ENCODE measurements at regions not wholly inside any gene's neighbourhood (a gene's known extent, or its start where the extent isn't known, plus 50 kb on each side); places are given as distances from the start of the nearest gene placed in this dataset.
"Not testable (repeated sequence)": the region's sequence is repeated elsewhere in the genome, so short reads cannot be mapped to it uniquely, and the experiment has no call there.

DNA sequence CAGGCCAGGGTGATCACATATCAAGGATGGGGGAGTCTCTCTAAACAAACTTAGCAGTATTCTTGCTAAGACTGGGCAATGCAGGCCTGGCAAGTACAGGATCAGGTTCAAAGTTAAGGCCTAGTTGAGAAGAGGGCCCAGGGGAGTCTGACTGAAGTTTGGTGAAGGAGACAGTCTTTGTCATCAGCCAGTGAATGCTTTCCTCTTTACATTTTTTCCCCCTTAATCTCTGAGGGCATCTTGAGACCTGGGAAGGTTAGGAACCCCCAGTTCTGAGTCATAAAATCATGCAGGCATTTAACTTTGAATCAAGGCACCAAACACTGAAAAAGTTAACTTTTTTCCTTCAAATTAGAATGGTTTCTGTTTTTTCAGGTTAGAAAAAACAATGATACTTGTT is 311.5 kb downstream of the REEP3 start:
- in situ Hi-C loops (cut with HindIII; ENCODE audit: low sequenced_read_pairs) = no loop called here

DNA sequence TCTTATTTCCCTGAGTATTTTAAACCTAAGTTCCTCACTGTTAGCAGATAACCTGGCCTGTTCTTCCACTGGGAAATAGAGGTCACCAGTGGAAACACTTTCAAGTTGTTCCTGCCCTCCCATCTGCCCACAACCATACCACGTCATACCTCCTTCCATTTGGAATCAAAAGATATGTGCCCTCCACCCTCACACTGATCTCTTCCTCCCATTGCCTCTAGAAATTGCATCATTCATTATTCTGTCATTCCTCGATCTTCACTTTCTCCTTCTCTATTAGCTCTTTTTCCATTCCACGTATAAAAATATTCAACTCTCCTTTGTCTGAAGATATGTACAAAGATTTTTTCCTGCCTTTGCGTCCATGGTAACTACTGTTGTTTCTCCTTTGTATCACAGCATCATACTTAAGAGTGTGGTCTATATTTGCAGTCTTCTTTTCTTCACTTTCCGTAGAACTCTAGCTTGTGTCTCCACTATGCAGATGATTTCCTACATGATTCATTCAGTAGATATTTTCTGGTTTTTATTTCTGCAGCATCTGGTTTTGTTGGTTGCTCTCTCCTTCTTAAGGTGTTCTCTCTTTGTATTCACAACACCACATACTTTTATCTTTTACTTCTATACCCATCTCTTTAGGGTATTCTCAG is 312.3 kb downstream of the REEP3 start:
- in situ Hi-C loops (cut with HindIII; ENCODE audit: low sequenced_read_pairs) = no loop called here

DNA sequence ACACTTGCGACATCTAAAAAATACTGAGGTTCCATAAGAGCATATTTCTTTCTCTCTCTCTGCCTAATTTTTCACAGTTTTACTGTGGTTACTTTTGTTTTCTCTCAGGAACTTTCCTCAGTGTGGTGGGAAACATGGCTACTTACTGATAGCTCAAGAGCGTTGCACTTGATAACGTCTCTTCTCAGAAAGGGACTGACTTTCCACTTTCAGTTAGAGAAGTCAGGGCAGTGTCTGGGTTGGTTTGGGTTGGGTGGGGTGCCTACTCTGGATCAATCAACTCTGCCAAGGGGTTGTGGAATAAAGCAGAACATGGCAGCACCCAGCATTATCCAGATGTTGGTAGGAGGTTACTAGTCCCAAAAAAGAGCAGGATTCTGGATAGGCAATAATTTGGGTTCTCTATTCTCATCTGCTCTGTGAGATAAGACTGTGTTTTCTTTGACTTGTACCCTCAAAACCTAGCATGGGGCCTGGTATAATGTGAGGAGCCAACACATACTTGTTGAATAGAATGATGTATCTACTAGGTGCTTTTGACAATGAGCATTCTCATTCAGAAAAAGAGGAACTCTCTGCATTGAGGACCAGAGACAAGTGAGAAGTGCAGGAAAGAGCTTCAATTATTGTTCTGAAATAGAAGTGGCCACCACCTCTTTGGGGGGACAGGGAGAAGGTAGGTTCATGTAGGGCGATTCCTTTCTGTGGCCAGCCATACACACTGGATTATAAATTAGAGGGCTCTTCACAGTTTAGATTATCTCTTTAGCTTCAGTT is 315.7 kb downstream of the REEP3 start:
- in situ Hi-C loops (cut with HindIII; ENCODE audit: low sequenced_read_pairs) = no loop called here

DNA sequence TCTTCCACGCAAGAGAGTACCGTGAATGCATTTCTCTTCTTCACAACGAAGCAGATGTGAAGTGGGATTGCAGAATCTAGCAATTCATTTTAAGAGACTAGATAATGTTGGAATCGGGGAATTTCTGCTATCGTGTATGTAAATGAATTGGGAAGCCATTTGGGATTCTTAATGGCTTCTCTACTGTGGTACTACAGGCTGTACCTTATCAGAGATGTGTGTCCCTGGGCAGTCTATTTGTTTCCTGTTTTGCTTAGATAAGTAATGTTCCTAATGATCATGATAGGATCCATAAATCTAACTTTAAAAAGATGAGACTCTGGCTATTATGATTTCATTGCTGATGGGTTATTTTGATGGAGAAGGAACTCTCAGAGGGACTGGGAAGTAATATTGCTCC is 320.6 kb downstream of the REEP3 start:
- in situ Hi-C loops (cut with HindIII; ENCODE audit: low sequenced_read_pairs) = no loop called here

DNA sequence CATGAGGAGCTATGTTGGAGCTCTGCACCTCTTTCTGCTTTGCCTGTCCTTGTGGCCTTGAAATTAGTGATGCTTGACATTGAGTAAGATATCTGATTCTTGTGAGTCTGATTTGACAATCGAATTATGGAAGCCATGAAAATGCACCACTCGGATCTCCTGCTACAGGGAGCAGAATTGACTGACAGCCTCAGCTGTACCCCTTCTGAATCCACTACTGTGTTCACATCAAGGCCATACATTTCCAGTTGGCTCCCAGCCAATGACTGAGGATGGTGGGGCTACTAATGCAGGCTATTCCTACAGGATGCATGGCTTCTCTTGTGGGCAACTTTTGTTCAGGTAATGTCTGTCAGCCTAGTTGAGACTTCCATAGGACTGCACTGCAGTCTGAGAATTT is 321.9 kb downstream of the REEP3 start:
- in situ Hi-C loops (cut with HindIII; ENCODE audit: low sequenced_read_pairs) = no loop called here

DNA sequence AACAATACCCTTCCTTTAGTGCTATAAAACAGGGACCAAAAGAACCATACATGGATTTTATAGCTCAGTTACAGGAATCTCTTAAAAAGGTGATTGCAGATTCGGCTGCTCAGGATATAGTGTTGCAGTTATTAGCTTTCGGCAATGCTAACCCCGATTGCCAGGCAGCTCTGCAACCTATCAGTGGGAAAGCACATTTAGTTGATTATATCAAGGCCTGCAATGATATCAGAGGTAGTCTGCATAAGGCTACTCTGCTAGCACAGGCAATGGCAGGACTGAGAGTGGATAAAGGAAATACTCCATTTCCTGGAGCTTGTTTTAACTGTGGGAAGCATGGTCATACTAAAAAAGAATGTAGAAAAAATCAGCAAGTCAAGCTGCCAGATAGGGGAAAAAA is 327.7 kb downstream of the REEP3 start:
- in situ Hi-C loops (cut with HindIII; ENCODE audit: low sequenced_read_pairs) = not testable (repeated sequence)

DNA sequence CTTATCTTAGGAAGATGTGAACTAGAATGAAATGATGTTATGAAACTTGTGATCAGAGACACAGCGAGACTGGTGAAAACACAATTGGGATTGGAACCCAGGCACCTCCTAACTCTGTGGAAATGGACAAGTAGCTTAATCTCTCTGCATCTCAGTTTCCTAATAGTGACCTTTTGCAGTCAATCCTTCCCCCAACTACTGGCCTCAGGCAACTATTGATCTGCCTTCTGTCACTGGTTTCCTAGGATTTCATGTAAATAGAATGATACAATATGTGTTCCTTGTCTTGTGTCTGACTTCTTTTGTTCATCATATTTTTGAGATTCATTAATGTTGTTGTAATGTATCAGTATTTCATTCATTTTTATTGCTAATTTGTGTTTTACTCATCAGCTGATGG is 341.7 kb downstream of the REEP3 start:
- in situ Hi-C loops (cut with HindIII; ENCODE audit: low sequenced_read_pairs) = no loop called here

DNA sequence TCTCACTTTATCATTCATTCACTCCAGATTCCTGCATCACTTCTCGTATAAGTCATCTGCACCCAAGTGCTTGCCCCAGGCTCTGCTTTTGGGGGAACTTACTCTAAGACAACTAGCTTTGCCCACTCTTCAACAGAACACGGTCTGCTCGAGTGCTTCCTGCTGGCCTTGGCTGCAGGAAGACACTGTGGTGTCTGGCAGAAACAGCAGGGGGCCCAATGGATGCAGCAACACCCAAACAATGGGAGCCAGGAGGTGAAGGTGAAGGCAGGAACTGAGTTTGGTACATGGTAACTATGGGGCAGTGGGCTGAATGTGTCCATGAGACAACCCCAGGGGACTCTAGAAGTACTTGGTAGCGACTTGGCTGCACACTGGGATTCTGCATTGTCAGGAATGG is 344.0 kb downstream of the REEP3 start:
- in situ Hi-C loops (cut with HindIII; ENCODE audit: low sequenced_read_pairs) = no loop called here

DNA sequence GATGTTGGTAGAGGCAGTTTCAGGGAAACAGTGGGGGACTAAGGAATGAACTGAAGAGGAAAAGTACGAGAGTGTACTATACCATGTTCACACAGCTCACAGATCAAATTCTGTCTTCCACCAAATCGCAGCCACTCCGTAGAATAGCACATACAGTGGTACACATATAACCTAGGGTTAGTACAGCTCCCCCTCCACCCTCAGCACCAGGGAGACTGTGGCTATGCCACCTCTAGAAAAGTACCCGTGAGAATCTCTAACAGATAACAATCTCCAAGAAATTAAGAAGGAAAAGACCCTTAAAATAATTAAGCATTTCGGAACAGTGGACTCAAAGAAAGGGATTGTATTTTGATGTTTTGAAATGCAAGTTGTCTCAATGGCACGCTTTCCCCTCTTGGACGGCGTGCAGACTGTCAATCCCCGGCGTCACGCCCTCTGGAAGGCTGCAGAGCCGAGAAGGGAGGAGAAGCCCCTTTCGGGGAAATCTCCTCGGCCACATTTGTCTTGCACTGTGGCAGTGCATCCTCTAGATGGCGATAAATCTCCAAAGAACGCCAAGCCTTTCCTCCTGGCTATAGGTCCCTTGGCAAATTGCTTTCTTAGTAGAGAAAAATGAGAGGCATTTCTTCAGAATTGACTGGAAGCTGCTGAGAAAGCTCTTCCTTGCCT is 345.0 kb downstream of the REEP3 start:
- in situ Hi-C loops (cut with HindIII; ENCODE audit: low sequenced_read_pairs) = no loop called here

DNA sequence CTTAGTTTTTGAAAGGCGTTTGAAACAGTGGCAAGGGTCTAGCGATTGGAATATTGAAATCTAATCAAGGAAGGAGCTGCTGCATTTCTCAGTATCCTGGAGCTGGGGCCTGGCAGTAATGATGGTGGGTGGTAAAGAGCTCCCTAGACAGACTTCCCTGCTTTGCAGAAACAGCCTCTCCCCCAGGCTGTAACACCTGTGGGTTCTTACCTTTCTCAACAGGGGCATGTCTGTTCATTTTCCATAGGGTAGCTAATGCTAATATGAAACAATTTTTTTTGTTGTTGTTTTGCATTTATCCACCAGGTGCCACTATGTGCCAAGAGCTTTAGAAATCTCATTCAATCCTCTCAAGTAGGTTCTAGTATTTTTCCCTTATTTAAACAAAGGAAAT is 345.5 kb downstream of the REEP3 start:
- in situ Hi-C loops (cut with HindIII; ENCODE audit: low sequenced_read_pairs) = no loop called here

DNA sequence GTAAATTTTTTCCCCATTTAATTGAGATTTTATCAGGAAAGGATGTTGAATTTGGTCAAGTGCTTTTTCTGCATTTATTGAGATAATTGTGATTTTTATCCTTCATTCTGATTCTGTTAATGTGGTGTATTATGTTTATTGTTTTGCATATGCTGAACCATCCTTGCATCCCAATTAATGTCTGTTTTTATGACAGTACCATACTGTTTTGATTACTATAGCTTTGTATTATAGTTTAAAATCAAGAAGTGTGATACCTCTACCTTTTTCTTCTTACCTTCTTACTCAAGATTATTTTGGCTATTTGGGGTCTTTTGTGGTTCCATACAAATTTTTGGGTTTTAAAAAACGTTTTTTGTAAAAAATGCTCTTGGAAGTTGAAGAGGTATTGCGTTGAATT is 357.2 kb downstream of the REEP3 start:
- in situ Hi-C loops (cut with HindIII; ENCODE audit: low sequenced_read_pairs) = no loop called here

DNA sequence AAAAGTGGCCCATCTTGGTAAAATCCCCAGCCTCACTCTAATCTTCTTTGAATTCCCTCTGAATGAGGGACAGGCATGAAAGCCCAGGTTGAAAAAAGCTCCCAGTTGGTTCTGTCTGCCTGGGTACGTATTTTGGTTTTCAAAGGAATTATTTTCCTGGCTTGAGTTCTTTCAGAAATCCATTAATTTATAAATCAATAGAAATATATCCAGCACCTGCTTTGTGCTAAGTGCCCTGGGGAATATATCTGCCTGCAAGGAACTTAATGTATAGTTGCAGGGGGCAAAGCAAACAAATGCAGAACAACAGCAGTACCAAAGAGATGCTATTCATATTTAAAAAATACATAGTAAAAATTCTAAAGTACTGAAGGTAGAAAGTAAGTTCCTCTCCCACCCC is 362.7 kb downstream of the REEP3 start:
- in situ Hi-C loops (cut with HindIII; ENCODE audit: low sequenced_read_pairs) = no loop called here

DNA sequence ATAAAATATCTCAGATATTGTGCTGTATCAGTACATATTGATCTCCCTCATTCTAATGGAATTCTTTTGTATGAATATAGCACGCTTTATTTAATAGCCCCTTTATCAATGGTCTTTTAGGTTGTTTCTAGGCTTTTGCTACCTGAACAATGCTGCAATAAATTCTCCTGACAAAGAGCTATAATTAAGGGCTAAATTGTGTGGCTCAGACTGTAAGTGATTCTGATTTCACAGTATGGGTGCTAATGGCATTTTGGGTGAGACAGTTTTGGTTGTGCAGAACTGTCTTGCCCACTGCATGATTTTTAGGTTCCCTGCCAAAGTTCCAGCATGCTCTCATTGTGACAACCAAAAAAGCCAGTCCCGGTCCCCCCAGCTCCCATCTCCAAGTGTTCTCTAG is 363.2 kb downstream of the REEP3 start:
- in situ Hi-C loops (cut with HindIII; ENCODE audit: low sequenced_read_pairs) = no loop called here

DNA sequence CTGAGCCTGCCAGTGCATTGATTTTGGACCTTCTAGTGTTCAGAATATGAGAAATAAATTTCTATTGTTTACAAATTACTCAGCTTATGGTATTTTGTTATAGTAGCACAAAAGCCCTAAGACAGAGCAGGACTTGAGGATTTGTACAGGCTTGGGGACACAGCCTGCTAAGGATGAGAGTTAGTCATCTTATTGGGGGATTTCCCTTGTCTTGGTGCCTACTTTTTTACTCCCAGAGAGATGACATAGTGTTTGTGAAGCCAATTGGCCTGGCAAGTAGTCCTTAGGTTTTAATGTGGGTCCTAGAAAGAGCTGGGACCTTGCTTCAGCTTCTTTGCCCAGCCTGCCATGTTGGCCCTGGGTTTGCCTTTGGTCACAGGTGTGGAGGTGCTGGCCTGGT is 364.0 kb downstream of the REEP3 start:
- in situ Hi-C loops (cut with HindIII; ENCODE audit: low sequenced_read_pairs) = no loop called here

DNA sequence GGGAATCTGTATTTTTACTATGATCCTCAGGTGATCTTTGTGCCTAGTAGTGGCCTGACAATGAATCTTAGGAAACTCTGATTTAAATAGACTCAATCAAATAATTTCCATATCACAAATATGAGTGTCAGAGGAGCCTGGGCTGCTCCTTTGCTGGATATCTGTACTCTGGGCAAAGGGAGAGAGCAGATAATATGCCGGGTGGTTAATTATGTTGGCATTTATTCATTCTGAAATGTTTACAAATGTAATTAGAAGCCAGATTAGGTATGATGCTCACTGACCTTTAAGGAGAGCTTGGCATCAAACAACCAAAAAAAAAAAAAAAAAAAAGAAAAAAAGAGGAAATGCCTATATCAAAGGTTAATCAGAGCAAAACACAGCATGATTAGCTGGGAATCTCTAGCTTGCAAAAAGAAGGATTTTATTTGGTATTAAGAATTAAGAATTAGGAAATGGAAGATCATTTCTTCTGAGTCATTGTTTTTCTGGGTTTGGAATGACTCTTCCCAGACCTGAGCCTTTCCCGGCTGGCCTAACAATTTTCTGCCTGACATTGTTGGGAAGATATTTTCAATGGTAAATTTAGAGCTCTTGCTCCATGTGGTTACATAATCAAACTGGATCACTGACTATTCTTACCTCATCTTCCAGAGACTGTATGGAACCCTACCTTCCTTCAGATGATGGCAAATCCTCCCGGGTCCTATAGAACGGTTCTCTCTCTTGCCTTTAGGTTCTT is 365.3 kb downstream of the REEP3 start:
- in situ Hi-C loops (cut with HindIII; ENCODE audit: low sequenced_read_pairs) = no loop called here

DNA sequence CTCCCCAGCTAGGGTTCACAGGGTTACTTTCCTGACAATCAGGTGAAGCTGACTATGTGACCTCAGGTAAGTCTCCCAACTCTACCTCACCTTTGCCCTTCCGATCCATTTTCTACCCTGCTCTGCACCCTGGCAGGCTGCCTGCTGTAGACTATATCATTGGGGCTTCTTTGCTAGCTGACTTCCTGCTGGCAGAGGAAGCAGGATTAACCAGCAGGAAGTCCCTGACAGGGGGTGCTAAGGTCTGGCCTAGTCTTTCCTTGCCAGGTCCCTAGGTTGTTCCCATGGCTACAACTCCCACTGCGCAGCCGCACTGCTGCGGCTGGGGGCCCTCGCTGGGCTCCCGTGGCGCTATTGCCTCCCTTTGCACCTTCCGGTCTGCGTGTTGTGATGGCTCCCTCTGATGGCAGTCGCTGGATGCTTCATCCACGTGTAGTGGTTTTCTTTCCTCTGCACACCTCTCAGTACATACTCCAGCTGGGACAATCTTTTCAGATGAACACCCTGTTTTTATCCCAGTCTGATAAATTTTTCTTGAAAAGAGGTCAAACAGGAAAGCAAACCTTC is 365.9 kb downstream of the REEP3 start:
- in situ Hi-C loops (cut with HindIII; ENCODE audit: low sequenced_read_pairs) = no loop called here

DNA sequence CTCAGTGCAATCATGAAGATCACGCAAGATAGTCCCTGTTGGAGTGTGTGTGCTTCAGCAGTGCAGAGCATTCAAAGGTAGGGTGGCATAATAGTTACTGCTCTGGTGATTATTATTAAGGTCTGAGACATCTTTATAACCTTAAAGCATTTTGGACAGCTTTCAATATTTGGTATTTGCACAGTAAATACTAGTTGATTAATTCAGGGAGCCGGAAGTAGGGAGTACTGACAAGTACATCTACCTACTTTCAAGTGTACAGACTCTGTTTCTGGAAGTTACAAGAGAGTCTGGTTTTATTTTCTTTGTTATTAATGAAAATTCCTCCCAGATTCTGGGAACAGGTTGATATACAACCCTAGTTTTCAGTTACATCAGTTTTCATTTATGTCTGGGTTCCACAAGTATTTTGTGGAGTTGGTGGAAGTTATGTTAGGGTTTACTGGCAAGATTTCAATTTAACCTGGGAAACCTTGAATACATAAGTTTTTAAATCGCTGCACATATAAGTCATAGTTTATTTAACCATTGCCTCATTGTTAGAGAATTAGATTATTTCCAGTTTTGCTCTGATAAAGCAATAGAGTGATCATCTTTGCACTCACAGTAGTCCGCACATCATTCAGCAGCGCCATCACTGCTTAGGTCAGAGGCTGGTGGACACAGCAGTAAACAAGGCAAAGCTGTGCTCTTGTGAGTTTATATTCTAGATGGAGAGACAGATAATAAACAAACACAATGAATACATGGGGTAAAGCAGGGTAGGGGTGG is 366.6 kb downstream of the REEP3 start:
- in situ Hi-C loops (cut with HindIII; ENCODE audit: low sequenced_read_pairs) = no loop called here

DNA sequence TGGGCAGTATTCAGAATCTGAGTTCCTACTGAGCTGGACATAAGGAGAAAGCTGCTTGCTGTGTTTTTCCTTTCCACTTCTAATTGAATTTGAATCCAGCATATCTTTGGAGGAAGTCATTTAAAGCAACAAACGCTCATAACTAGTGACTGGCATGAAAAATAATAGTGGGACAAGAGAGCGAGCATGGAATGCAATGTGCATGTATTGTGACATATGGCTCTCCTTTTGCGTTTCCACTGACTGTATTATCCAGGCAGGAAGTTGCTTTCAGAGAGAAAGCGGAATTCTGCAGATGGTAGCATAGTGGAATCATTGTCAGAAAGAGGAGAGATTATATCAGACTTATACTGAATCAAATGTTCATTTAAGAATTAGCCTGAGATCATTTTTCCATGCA is 368.6 kb downstream of the REEP3 start:
- in situ Hi-C loops (cut with HindIII; ENCODE audit: low sequenced_read_pairs) = no loop called here

DNA sequence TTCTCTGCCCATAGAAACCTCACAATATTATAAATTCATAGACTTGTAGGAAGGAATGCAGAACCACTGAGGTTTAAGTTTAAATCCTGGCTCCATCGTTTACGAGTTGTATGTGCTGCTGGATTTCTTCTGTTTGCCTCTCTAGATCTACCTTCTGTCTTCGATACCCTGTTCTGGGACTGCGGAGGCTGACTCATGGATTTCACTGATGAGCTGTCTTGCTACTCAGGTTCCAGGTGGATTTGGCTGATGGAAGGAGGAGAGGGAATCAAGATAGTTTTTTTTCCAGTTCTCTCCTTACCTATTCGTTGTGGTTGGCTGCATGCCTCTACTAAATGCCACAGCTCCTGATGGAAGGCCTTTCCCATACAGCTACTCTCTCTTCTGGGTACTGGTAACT is 375.8 kb downstream of the REEP3 start:
- in situ Hi-C loops (cut with HindIII; ENCODE audit: low sequenced_read_pairs) = loop anchor here (5.0 kb wide), 1 partner anchor 80 kb away; no protein-coding TSS in a partner anchor

DNA sequence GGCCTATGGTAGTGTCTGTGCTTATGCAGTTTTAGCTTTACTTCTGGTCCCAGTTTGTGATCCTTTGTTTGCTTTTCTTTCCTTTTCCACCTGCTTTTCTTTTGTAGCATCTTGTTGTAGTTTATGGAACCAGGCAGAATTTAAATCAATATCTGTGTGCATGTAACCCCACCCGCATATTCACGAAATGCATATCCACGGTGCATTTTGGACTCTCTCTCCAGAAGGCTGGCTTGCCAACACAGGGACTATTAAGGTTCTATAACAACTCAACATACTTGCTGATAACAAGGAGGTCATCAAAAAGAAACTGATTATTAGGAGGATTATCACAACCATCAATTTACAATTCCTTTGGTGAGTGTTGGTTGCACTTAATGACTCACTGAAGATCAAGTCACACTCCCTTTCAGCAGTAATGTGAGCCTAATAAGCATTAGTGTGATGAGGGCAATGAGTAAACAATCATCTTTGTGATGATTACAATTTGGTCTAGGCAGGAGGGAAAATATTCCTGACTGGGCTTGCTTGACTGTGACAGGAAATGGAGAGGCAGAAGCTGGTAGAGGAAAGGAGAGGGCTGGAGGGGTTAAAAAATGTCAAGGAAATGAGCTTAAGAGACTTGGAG is 378.6 kb downstream of the REEP3 start:
- in situ Hi-C loops (cut with HindIII; ENCODE audit: low sequenced_read_pairs) = loop anchor here (5.0 kb wide), 1 partner anchor 78 kb away; no protein-coding TSS in a partner anchor
